CD4-positive, CD25-positive, alpha-beta regulatory T cell (primary cell): ENCODE measurements at regions not wholly inside any gene's neighbourhood (a gene's known extent, or its start where the extent isn't known, plus 50 kb on each side); places are given as distances from the start of the nearest gene placed in this dataset.

Source experiments
- ATAC-seq, 2 donors: fragments of 150-1000 bp; cut with Tn5 transposase; one replicate each; pipeline ENCODE4 v1.10.0; 2021; ENCODE audit warnings: low read depth in 2 of 2, moderate number of reproducible peaks in 2 of 2, moderate library complexity in 1 of 2
- DNase-seq, 3 donors: peaks; one replicate each; pipeline versions ENCODE4 v3.0.0 to v3.0.0-alpha.2; 2012 to 2022; ENCODE audit warnings: mixed read lengths in 1 of 3
- H3K27ac ChIP-seq: one replicate; pipeline ENCODE4 v1.7.0; 2013; ENCODE audit warnings: mild to moderate bottlenecking, low read length; ENCODE audit not compliant: insufficient read depth, poor library complexity, severe bottlenecking
- H3K27me3 ChIP-seq: one replicate; pipeline ENCODE4 v1.7.0; 2013; ENCODE audit warnings: low read length; ENCODE audit not compliant: control insufficient read depth, insufficient read depth
- H3K36me3 ChIP-seq: one replicate; pipeline ENCODE4 v1.7.0; 2013; ENCODE audit warnings: mild to moderate bottlenecking, low read length, moderate library complexity; ENCODE audit not compliant: control insufficient read depth, insufficient read depth
- H3K4me1 ChIP-seq: 2 replicates; pipeline ENCODE4 v1.7.0; 2013; ENCODE audit warnings: mild to moderate bottlenecking, low read length; ENCODE audit not compliant: insufficient read depth, control insufficient read depth, poor library complexity, severe bottlenecking
- H3K4me3 ChIP-seq: one replicate; pipeline ENCODE4 v1.7.0; 2013; ENCODE audit warnings: low read depth, mild to moderate bottlenecking, low read length, moderate library complexity
- H3K9me3 ChIP-seq, 2 experiments: 1 replicate in 1 of 2; 2 replicates in 1 of 2; pipeline ENCODE4 v1.7.0; 2013; ENCODE audit warnings: low read length in 2 of 2, mild to moderate bottlenecking in 1 of 2, moderate library complexity in 1 of 2; ENCODE audit not compliant: control insufficient read depth in 2 of 2
- H3K27ac Mint-ChIP-seq, 3 donors: one replicate each; pipeline ENCODE4 v1.8.0; 2020 to 2022; ENCODE audit warnings: mild to moderate bottlenecking in 3 of 3, mixed read lengths in 3 of 3, moderate library complexity in 2 of 3
- H3K27me3 Mint-ChIP-seq: one replicate; pipeline ENCODE4 v1.8.0; 2022; ENCODE audit warnings: mild to moderate bottlenecking, mixed read lengths
- H3K36me3 Mint-ChIP-seq: one replicate; pipeline ENCODE4 v1.8.0; 2020; ENCODE audit warnings: mixed read lengths
- H3K4me1 Mint-ChIP-seq, 4 donors: one replicate each; pipeline ENCODE4 v1.8.0; 2020 to 2022; ENCODE audit warnings: mixed read lengths in 4 of 4, mild to moderate bottlenecking in 1 of 4
- H3K4me3 Mint-ChIP-seq, 4 donors: one replicate each; pipeline ENCODE4 v1.8.0; 2020 to 2022; ENCODE audit warnings: mild to moderate bottlenecking in 4 of 4, mixed read lengths in 4 of 4, moderate library complexity in 3 of 4
- H3K9me3 Mint-ChIP-seq, 7 donors: one replicate each; pipeline ENCODE4 v1.8.0; 2020 to 2022; ENCODE audit warnings: mixed read lengths in 7 of 7, mild to moderate bottlenecking in 3 of 7, moderate library complexity in 2 of 7

DNA sequence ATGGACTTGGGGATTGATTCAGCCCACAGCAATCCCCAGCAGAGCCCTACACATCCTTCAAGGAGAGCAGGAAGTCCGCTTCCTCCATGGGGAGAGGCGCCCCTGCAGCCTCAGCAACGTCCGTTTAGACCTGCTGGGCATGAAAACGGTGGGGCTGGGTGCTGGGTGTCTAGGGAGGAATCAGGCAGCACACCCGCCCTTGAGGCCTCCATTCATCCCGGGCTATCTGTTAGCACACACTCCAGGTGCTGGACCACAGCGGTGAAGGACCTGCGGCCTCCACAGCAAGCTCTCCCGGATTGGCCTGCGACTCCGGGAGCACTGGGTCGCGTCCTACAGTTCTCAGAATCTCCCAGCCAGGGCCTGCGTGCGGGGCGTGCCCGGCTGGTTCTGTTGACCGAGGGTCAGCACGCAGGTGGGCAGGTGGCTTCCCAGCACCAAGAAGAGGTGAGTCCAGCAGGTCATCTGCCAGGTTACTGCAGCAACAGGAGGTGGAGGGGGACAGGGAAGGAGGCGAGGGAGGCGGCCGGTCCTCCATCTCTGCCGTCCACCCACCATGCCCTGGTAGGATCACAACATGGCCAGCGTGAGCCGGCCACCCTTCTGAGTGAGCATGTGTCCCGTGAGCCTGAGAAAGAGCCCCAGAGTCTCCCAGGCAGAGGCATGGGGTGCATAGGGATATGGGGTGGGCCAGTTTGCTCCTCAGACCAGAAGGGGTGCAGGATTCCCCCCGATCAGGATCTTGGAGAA lies 96.6 kb downstream of the RIPK4 start:
- H3K4me3 ChIP-seq: no peak overlapping the region
- ATAC-seq (no peak), DNase-seq (no peak)
- H3K27me3 ChIP-seq: no peaks in the 10 kb centered on the region
- H3K27ac ChIP-seq: no peak overlapping the region
- Mint-ChIP-seq H3K9me3 (no peaks in the 10 kb centered on the region), H3K36me3 (no peaks in the 10 kb centered on the region), H3K27ac (no peak overlapping the region), H3K4me3 (no peak overlapping the region), H3K4me1 (peaks cover 0 to 7% (median 3%) of the 10 kb centered on the region in 4 donors), H3K27me3 (peaks cover 8% of the 10 kb centered on the region)
- no peaks in the 10 kb centered on the region for H3K4me1 ChIP-seq
- no peaks in the 10 kb centered on the region for H3K9me3 ChIP-seq
- H3K36me3 ChIP-seq: no peaks in the 10 kb centered on the region

DNA sequence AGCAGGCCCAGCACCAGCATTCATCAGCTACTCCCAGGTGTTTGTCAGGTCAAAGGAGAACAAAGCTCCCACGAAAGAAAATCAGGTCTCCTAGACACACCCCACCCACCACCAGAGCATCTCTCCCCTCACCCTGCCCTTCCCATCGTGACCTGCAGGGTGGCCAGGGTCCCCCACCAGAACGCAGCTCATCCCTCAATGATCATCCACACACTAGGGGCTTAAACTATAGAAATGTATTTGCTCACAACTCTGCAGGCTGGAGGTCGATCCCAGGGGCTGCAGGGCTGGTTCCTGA lies 97.4 kb downstream of the RIPK4 start:
- no peak overlapping the region for H3K27ac Mint-ChIP-seq
- peaks cover 8% of the 10 kb centered on the region for H3K27me3 Mint-ChIP-seq
- no peaks in the 10 kb centered on the region for H3K9me3 Mint-ChIP-seq
- ATAC-seq (no peak), DNase-seq (no peak)
- H3K36me3 Mint-ChIP-seq: no peaks in the 10 kb centered on the region
- H3K36me3 ChIP-seq: no peaks in the 10 kb centered on the region
- no peak overlapping the region for H3K27ac ChIP-seq
- H3K4me1 Mint-ChIP-seq: peaks cover 0 to 7% (median 3%) of the 10 kb centered on the region in 4 donors
- H3K4me3 ChIP-seq: no peak overlapping the region
- H3K27me3 ChIP-seq: no peaks in the 10 kb centered on the region
- no peaks in the 10 kb centered on the region for H3K9me3 ChIP-seq
- no peak overlapping the region for H3K4me3 Mint-ChIP-seq
- no peaks in the 10 kb centered on the region for H3K4me1 ChIP-seq

DNA sequence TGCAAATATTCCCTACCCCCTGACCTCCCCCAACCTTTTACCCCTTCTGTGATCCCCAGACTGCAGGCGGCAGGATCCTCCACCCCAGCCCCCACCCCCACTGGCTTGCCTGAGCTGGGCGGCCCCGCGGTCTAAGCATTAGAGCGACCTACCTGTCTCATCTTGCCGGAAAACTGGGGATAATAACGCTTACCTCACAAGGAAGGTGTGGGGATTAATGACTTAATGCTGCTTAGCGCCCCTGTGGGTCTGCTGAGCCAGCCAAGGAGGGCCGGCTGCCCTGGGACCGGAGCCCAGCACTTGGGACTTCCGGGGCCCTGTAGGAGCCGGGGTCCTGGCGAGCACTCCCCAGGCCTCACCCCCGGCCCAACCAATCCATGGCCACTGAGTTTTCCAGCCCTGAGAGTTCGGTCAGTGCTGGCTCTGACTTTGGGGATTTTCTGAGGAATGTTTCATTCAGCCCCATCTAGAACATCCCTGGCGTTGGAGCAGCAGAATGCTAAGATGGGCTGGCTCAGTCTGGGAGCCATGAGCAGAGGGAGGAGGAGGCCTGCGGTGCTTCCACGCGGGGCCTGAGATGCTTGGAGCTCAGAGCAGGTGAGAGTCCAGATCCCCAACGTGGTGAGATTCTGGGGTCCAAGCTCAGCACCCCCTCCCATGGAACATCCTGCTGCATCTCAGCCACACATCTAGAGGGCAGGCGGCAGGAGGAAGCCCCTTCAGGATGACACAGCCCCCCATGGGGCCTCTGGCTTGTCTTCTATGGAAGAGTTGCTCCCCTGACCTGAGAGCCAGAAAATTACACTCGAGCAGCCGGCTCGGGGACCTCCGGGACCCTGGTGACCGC lies 97.9 kb downstream of the RIPK4 start:
- H3K4me1 ChIP-seq: no peaks in the 10 kb centered on the region
- DNase-seq: no peak
- no peaks in the 10 kb centered on the region for H3K9me3 ChIP-seq
- no peak overlapping the region for H3K4me3 ChIP-seq
- no peaks in the 10 kb centered on the region for H3K36me3 Mint-ChIP-seq
- no peaks in the 10 kb centered on the region for H3K27me3 ChIP-seq
- no peak overlapping the region for H3K27ac ChIP-seq
- H3K4me3 Mint-ChIP-seq: no peak overlapping the region
- no peak overlapping the region for H3K27ac Mint-ChIP-seq
- no peaks in the 10 kb centered on the region for H3K36me3 ChIP-seq
- ATAC-seq: no peak
- H3K9me3 Mint-ChIP-seq: no peaks in the 10 kb centered on the region
- peaks cover 8% of the 10 kb centered on the region for H3K27me3 Mint-ChIP-seq
- peaks cover 0 to 7% (median 3%) of the 10 kb centered on the region in 4 donors for H3K4me1 Mint-ChIP-seq

DNA sequence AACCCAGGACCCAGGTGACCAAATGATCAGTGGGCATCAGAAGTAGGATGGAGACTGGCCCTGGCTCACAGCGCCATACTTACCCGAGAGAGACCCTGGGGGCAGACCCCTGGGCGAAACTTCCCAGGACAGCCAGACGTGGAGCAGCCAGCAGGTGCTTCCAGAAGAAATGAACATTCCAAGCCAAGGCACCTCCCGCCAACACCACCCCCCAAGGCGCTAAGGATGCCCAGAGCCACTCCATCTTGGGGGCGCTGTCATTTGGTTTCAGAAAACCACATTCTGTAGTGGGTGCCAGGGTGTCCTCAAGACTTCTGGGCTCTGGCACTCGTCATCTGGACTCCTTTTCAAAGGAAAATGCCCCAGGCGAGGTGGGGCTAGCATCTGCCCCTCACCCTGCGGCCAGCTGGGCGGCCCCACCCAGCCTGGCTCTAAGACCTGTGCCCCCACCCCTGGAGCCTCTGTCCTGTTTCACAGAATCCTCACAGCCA lies 98.8 kb downstream of the RIPK4 start:
- no peak overlapping the region for H3K4me3 Mint-ChIP-seq
- Histone ChIP-seq H3K4me3 (no peak overlapping the region), H3K9me3 (no peaks in the 10 kb centered on the region), H3K4me1 (no peaks in the 10 kb centered on the region), H3K27ac (no peak overlapping the region), H3K36me3 (no peaks in the 10 kb centered on the region), H3K27me3 (no peaks in the 10 kb centered on the region)
- DNase-seq: no peak
- no peak overlapping the region for H3K27ac Mint-ChIP-seq
- no peaks in the 10 kb centered on the region for H3K9me3 Mint-ChIP-seq
- no peak for ATAC-seq
- no peaks in the 10 kb centered on the region for H3K36me3 Mint-ChIP-seq
- peaks cover 8% of the 10 kb centered on the region for H3K27me3 Mint-ChIP-seq
- peaks cover 0 to 7% (median 3%) of the 10 kb centered on the region in 4 donors for H3K4me1 Mint-ChIP-seq

DNA sequence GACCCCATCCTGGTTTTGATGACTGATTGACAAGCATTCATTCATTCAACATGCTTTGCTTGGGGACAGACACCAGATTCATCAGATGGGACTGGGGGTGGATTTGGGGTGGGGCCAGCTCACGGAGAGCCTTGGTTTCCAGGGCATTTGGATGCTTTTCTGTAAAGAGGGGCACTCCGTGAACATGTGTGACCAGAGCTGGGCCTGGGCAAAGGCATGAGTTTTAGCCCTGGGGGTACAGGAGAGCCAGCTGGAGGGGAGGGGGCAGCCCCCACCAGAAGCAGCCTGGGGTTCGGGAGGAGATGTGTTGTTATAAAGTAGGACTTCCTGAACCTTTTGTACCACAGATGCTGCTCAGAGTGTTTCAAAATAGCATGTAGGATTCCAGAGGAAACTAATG lies 99.7 kb downstream of the RIPK4 start:
- no peak overlapping the region for H3K27ac ChIP-seq
- Mint-ChIP-seq H3K4me3 (no peak overlapping the region), H3K9me3 (no peaks in the 10 kb centered on the region), H3K36me3 (no peaks in the 10 kb centered on the region), H3K4me1 (peaks cover 0 to 7% (median 2%) of the 10 kb centered on the region in 4 donors), H3K27me3 (peaks cover 8% of the 10 kb centered on the region), H3K27ac (no peak overlapping the region)
- H3K36me3 ChIP-seq: no peaks in the 10 kb centered on the region
- DNase-seq (no peak), ATAC-seq (no peak)
- H3K27me3 ChIP-seq: no peaks in the 10 kb centered on the region
- no peak overlapping the region for H3K4me3 ChIP-seq
- H3K4me1 ChIP-seq: no peaks in the 10 kb centered on the region
- H3K9me3 ChIP-seq: no peaks in the 10 kb centered on the region

DNA sequence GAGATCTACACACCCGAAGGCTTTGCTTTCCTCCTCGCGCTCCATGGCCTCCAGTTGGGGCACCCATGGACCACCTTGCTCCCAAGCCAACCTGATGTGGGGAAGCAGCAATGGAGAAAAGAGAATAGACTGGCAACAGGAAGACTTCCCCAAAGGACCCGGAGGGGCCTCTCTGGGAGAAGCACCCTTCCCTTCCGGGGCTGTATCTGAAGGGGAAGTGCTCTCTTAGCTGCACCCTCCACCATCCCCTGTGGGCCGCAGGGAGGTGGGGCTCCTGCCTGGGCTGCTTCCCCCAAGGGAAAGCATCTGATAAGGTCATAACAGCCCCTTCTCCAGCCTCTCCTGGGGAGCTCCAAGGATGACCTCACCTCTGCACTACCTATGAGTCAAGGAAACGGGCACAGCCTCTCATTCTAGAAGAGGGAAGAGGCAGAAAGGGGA lies 100.2 kb downstream of the RIPK4 start:
- Mint-ChIP-seq H3K4me3 (no peak overlapping the region), H3K27me3 (peaks cover 8% of the 10 kb centered on the region), H3K4me1 (peaks cover 0 to 4% (median 1%) of the 10 kb centered on the region in 4 donors), H3K36me3 (no peaks in the 10 kb centered on the region), H3K9me3 (no peaks in the 10 kb centered on the region), H3K27ac (no peak overlapping the region)
- Histone ChIP-seq H3K4me3 (no peak overlapping the region), H3K4me1 (no peaks in the 10 kb centered on the region), H3K9me3 (no peaks in the 10 kb centered on the region), H3K36me3 (no peaks in the 10 kb centered on the region), H3K27me3 (no peaks in the 10 kb centered on the region), H3K27ac (no peak overlapping the region)
- ATAC-seq (no peak), DNase-seq (no peak)

DNA sequence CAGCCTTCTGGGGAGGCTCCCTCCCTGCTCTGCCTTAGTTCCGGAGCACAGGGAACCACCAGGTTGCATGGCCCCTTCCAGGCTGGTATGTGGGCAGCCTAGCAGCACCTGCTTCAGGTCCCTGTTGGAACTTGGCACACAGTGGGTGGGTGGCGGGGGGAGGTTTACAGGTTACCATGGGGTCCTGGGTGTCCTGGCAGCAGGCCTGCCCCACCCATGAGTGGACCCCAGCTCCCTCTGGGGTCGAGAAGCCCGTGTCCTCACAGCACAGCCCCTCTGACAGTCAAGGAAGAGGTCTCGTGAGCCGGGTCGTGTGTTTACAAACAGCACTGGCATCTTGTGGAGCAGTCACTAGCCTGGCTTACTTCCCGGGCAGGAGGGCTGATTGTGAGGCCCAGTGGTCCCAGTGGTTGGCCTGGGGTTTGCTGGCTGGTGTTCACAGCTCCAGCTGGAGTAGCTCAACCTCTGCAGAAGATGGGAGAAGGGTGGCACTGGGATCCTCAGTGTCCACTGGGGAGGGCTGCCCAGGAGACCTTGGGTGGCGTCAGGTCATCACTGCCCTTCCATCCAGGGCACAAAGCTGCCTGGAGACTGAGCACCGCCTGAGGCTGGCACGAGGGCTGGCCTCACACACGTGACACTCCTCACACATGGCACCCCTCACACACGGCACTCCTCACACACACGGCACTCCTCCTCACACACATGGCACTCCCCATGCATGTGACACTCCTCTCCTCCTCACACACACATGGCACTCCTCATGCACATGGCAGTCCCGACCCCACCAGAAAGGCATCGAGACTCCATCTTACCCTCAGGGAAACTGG lies 100.9 kb downstream of the RIPK4 start:
- DNase-seq: no peak
- no peaks in the 10 kb centered on the region for H3K36me3 Mint-ChIP-seq
- H3K9me3 Mint-ChIP-seq: peaks cover 0 to 2% (median 0%) of the 10 kb centered on the region in 7 donors
- H3K27ac Mint-ChIP-seq: no peak overlapping the region
- H3K4me3 Mint-ChIP-seq: no peak overlapping the region
- no peak overlapping the region for H3K4me3 ChIP-seq
- ATAC-seq: no peak
- H3K27ac ChIP-seq: no peak overlapping the region
- H3K9me3 ChIP-seq: no peaks in the 10 kb centered on the region
- peaks cover 12% of the 10 kb centered on the region for H3K27me3 Mint-ChIP-seq
- H3K4me1 ChIP-seq: no peaks in the 10 kb centered on the region
- H3K36me3 ChIP-seq: no peaks in the 10 kb centered on the region
- no peaks in the 10 kb centered on the region for H3K4me1 Mint-ChIP-seq
- no peaks in the 10 kb centered on the region for H3K27me3 ChIP-seq
